EH (cell line): ENCODE measurements at regions not wholly inside any gene's neighbourhood (a gene's known extent, or its start where the extent isn't known, plus 50 kb on each side); places are given as distances from the start of the nearest gene placed in this dataset.
"Not testable (repeated sequence)": the region's sequence is repeated elsewhere in the genome, so short reads cannot be mapped to it uniquely, and the experiment has no call there.

ENCODE experiments used
- DNase-seq: peaks from one replicate; pipeline ENCODE4 v3.0.0-alpha.2; 2015; ENCODE audit warnings: low read depth

DNA sequence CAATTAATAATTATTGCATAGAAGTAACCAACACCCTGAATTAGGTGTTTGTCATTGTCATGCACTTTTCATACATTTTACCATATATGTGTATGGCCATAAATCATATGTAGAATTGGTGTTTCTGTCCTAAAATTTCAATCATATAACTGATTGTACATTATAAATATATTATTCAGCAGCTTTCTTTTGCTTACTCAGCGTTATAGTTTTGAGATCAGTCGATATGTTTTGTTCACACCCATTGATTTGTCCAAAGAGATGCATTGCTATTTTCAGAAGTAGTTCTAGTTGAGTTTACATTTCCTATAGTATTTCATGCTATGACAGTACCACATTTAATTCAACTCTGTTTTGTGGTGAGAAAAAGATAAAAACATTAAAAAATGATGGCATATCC, 50.5 kb upstream of the PARP4 start:
- DNase-seq: no peak

DNA sequence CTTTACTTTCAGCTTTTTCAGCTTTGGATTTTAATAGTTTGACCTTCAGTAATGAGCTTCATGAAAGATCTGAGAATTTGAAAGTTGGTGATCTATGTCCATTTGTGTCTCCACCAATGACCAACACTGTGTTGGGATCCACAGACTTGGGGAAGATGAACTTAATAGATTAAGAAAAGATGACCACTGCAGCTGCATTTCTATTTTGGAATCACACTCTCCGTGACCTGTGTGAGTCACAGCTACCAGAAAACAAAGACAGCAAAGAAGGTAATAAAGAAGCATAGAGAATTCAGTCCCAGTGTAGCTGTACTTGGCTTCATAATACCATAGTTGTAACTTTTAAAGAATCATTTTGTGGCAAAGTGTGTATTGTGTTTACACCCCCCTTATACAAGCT, 51.4 kb upstream of the PARP4 start:
- peak; percentile 21 for DNase-seq

- DNase-seq: no peak
Observed at GRCh38 chr13:24564881-24565280, 52.3 kb upstream of the PARP4 start.

DNA sequence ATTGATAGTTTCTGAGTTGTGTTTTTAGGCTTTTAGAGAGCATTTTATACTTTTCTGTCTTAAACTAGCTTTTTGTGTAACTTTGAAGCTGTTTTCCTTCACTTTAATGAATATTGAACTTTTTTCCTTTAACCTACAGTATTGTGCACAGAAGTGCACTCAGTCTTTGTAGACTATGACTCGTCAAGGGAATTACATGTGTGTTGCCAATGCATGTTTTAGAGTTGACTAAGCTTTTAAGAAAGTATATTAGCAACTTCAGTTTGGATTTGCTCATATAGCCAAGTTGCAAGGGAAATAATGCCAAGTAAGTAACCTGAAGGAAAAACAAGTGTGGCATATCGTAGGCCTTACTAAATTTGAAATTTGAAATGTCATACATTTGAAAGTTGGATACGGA, 55.0 kb upstream of the PARP4 start:
- DNase-seq: not testable (repeated sequence)

DNA sequence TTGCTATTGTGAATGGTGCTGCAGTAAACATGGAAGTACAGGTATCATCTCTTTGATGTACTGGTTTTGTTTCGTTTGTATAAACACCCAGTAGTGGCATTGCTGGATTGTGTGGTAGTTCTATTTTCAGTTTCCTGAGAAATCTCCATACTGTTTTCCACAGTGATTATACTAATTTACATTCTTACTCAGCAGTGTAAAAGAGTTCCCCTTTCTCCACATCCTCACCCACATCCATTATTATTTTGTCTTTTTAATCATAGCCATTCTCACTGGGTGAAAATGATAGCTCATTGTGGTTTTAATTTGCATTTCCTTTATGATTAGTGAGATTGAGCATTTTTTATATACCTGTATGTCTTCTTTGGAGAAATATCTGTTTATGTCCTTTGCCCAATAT, 62.3 kb upstream of the PARP4 start:
- DNase-seq: no peak

GRCh38 chr13:24580315-24580714, 67.7 kb upstream of the PARP4 start:
- DNase-seq: peak; percentile 36

DNA sequence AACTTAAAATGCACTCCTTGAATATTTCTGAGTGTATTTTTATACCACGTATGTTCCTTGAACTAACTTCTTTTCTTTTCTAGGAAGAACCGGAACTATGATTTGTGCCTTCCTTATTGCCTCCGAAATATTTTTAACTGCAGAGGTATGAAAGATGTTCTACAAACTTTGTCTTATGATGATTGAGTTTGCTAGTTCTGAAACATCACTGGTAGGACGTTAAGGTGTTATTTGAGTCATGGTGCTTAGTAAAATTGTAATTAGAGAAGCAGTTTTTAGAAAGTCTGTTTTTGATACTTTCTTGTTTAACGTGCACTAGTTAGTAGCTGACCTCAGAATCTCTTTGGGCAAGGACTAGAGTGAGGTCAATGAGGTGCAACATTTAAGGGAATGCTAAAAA, 69.0 kb upstream of the PARP4 start:
- DNase-seq: not testable (repeated sequence)

- DNase-seq: not testable (repeated sequence)
Observed at GRCh38 chr13:24591697-24592096, 79.1 kb upstream of the PARP4 start.

DNA sequence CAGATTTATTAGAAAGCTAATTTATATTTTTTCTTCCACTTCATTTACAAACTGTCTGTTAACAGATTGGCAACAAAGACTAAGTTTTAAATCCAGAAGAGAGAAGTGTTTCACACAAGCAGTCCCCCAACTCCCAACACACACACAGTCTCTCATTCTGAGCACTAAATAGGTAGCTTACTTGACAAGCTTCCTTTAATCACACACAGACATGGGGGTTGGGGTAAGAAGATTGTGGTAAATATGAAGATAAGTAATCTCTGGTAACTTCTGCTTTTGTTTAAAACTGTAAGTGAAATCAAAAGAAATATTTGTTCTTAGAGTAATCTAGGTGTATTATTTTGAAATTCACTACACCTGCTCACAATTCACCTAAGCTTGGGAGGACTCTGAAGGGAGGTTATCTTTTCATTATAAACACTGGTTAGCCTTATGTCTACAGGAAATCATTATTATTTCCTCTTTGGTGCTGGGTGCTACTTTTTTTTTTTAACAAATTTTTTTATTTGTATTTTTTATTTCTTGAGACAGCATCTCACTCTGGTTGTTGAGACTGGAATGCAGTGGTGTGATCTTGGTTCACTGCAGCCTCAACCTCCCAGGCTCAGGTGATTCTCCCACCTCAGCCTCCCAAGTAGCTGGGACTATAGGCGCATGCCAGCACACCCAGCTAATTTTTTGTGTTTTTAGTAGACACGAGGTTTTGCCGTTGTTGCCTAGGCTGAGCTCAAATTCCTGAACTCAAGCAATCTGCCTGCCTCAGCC, 82.1 kb upstream of the ATP12A start:
- DNase-seq: not testable (repeated sequence)

GRCh38 chr13:24599019-24599791, 81.0 kb upstream of the ATP12A start:
- not testable (repeated sequence) for DNase-seq

DNA sequence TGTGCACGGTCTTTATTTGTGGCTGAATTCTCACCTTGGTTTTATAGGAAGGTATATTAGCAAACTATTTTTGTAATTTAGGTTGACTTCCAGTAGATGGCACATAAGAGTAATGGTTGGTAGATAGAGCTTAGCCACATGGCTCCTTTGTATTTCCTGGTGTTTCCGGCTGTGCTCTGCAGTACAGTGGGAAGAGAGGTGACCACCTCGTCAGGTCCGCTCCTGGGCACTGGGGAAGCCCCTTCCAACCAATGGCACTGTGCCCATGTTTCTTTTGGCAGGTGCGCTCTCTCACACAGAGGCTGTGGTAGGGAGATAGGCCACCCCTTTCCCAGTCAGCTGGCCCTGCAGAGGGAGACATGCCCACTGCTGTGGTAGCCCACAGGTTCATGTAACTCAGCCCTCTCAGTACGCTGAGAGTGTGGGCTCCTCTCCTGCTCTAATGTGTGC, 74.3 kb upstream of the ATP12A start:
- peak; percentile 19 for DNase-seq

DNA sequence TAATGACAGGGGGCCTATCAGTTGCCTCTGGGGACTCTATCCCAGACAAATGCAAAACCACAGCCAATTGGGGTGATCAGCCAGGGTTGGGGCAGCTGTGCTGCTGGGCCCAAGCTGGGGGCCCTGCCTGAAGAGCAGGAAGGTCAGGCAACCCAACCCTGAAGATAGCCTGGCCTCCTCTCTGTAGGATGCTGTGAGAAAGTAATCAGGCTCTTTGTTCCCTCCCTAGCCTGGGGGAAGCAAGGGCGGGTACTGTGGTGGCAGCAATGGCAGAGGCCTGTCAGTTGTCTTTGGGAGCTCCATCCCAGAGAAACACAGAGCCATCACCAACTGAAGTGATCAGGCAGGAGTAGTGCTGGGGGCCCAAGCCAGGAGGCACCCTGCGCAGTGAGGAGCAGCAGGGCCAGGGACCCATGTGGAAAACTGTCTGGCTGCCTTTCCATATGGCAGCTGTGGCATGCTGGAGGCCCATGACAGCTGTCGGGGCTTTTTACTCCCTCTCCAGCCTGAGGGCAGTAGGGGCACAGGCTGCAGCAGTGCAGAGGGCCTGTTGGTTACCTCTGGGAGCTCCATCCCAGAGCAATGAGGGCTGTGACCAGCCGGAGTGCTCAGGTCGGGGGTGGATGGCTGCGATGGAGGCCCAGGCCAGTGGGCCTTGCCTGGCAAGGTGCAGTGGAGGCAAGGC, 73.6 kb upstream of the ATP12A start:
- DNase-seq: no peak

GRCh38 chr13:24610956-24611355, 69.3 kb upstream of the ATP12A start:
- DNase-seq: no peak

DNA sequence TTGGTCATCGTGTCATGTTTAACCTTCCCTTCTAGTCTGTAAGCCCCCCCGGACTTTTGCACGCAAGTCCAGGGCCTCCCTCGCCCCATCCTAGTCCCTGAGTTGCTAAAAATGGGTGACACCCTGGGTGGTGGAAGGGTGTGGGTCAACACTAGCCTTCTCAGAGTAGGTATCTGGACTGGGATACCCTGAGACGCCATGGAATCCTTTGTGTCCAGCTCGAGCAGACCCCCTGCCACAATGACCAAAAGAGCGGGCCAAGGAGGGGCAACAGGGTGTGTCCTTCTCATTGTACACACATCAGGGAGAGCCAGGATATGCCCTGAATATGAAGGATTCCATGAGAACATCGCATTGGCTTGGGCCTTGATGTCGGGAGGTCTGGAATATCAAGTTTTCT, 67.5 kb upstream of the ATP12A start:
- DNase-seq: no peak

DNA sequence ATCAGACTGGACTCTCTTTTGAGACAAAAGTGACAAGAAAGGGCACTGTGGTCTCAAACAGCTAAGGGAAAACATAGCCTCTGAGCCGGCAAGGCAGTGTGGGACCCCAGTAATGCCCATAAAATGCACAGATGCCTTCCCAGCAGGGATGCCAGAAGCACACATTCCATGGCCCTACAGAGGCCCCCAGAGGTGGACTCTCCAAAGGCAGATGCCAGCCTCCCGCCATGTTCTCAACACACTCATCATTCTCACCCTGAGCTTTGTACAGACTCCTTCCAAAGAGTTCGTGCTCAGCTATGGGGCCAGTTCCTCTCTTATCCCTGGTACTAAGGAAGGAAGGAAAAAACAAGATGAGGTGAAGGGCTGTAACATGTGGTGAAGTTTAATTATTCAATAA, 67.1 kb upstream of the ATP12A start:
- no peak for DNase-seq

DNA sequence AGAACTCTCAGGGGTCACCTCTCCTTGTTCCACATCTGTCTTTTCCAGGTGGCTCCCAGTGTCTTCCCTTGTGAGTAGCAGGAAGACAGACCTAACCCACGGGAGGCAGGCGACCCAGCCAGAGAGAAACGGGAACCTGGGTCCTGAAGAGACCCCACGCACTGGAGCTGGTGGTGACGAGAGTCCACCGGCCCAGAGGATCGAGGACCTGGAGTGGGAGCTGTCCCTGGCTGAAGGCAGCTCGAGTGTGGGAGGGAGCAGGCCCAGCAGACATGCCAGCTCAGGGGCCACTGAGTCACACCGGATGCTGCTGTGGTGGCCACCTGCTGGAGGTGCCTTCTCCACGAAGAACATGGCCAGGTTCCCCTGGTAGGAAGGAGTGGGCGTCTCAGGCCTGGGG, 66.5 kb upstream of the ATP12A start:
- no peak for DNase-seq

GRCh38 chr13:24614306-24615080, 65.7 kb upstream of the ATP12A start:
- no peak for DNase-seq

GRCh38 chr13:24615114-24615513, 65.1 kb upstream of the ATP12A start:
- no peak for DNase-seq

GRCh38 chr13:24615911-24616472, 64.2 kb upstream of the ATP12A start:
- no peak for DNase-seq

GRCh38 chr13:24616514-24616913, 63.7 kb upstream of the ATP12A start:
- no peak for DNase-seq

DNA sequence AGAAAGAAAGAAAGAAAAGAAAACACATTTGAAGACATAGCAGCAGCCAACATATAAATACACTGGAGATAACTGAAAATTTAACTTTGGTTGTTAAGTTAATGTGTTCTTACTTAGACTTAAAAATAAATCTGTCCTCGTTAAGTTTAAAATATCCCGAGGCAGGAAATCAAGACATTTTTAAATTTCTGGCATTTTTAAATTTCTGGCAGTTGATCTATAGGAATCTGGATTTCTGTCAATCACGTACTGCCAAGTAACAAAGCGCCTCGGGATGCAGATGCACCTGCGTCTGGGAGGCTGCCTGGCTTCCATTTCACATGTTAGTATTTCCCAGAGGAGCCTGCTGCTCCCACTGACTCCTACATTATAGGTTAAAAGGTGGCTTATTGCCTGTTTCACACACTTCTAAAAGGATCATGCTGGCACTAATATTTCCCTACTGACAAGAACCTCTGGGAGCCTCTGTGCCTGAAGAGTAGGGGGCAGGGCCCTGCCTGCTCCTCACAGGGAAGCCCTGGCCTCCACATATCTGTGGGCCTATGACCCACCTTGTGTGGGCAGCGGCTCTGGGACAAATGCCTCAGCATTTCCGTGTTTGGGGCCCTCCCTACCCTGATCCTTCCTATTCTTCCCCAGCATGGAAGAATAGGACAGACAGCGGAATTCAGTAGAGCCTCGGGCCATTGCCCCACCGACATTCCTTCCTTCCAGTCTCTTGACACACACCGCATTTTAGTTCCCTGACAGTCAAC, 62.8 kb upstream of the ATP12A start:
- no peak for DNase-seq
